ENCODE measurements at regions not wholly inside any gene's neighbourhood (a gene's known extent, or its start where the extent isn't known, plus 50 kb on each side); places are given as distances from the start of the nearest gene placed in this dataset.

- TF ChIP-seq CTCF (IDR thresholded peaks at IDR 0.05): no peak
- TF ChIP-seq POLR2A (IDR thresholded peaks at IDR 0.05): no peak
Measured at GRCh38 chr2:222780051-222780450, 80.8 kb upstream of the ACSL3 start.

Measured in right lobe of liver (tissue), 4 donors.